Left renal pelvis (tissue), 4 donors: ENCODE measurements at regions not wholly inside any gene's neighbourhood (a gene's known extent, or its start where the extent isn't known, plus 50 kb on each side); places are given as distances from the start of the nearest gene placed in this dataset.

Source experiments
- DNase-seq, 4 donors: peaks; one replicate each; pipeline ENCODE4 v3.0.0-alpha.2; 2013; ENCODE audit warnings: low read depth in 4 of 4, low spot score in 3 of 4

GRCh38 chr4:13142191-13142590, 341.9 kb downstream of the RAB28 start:
- DNase-seq = no peak

DNA sequence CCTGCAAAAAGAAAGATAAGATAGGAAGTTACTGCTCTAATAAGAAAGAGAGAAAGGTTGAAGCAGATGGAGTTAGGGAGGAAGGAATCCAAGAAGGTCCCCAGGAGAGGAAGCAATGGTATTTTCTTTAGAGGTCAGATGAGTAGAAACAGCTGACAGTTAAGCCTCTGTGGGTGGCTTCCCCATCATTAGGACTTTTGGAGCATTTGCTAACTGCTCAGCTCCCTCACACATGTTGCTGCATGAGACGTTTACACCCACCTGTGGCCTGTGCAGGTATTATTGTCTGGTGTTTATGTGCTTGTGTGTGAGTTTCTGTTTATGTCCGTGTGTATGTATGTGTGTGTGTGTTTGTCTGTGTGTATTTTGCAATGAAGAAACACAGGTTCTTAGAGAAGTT, 346.8 kb downstream of the RAB28 start:
- DNase-seq = no peak

- no peak for DNase-seq
Measured at GRCh38 chr4:13133700-13134099, 350.4 kb downstream of the RAB28 start.

DNA sequence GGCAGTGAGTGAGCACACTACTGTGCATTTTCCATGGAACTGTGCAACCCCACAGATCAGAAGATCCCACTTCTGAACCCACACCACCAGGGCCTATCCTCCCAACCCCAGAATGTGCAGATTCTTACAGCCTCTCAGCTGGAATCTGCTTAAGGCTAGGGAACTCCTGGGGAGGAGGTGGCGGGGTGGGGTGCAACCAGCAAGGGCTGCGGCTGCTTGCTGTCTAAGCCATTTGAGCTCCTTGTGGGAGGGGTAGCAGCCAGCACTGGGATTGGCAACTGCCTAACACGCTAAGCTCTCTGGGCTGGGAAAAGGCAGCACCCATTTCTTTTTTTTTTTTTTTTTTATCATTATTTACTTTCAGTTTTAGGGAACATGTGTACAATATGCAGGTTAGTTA, 353.3 kb downstream of the RAB28 start:
- DNase-seq = no peak

DNA sequence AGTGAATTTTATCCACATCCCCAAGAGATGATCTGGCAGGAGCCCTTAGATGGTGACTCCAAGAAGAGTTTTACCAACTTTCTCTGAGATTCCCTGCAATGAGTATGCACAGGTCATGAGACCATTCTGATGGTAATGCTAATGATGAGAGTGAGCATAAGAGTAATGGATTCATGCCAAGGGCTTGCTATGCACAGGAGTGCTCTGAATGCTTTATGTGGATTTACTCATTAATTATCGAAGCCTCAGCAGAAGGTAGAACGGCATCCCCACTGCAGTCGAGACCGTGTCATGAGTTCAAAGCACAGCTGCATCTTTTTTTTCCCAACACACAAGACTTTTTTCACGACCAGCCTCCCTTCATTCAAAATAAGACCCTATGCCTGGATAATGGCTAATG, 355.0 kb downstream of the RAB28 start:
- DNase-seq = no peak

DNA sequence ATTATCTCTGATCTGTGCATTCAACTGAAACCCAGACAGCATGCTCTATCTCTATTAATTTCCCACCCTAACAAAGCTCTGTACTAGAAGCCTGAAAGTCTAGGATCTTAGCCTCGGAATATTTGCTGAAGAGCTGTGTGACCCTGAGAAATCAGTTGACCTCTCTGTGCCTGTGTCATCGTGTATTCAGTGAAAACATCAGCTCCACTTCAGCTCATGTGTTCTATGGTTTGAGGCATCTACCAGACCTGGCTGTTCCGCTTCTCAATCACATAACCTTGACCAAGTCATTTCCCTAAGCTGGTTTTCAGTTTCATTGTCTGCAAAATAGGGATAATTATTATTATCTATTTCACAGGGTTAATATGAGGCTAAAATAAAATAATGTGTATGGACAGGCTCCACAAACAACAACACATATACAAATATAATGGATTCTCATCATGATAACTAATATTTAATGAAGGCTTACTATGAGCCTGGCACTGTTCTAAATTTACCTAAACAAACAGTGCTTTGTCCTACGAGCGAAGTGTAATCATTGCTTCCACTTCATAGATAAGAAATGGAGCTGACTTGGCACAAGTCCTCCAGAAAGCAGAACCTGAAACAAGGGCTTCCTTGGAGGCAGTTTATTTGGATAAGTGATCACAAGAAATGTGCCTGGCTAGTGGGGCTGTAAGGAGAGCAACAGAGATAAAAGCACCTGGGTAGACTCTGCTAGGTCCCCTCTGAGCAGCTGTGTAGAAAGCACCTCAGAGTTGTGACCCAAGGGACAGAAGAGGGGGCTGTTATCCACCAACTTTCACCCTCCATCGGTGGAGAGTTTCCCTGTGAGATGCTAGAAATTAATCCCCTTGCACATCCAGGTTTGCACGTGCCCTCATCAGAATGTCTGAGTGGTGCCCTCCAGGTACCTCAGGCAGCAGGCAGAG, 356.9 kb downstream of the RAB28 start:
- DNase-seq = no peak

DNA sequence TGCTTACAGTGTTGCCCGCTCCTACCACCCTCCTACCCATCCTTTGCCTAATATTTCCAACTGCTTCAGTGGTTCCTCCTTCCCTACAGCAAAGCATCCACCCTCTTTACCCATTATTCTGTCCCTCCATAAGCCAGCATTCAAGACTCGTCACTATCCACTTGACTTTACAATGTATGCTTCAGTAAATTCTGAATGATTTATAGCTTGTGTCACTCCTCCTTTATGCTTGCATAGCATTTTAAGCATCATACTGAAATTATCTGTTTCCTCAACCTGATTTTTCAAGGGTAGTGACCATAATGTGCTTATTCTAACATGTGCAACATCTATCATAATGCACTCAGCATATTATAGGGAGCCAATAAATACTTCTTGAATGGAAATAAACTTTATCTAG, 365.5 kb downstream of the RAB28 start:
- DNase-seq = no peak

DNA sequence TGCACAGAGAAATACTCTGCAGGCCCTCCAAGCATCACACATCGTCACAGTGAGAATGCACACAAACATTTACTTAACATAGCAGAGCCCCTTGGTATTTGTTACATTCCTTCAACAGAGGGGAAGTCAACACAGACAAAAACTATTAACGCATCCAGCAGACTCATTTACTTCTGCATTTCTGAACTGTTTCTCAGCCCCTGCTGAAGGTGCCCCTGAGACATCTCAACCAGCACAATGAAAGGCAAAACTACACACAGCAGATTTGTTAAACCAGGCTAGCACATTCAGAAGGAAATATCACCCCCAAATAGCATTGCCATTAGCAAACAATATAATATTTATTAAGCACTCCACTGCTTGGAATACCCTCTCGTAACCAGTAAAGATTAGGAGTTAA, 367.0 kb downstream of the RAB28 start:
- no peak for DNase-seq

DNA sequence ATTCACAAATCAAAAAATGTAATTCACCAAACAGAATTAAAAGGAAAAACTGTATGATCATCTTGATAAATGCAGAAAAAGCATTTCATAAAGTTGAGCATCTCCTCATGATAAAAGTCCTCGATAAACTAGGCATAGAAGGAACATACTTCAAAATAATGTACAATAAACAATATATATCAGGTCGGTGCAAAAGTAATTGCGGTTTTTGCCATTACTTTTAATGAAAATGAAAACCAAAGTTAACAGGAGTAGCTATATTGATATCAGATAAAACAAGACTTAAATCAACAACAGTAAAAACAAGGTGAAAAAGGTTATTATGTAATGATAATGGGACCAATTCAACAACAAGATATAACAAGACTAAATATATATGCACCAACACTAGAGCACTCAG, 372.1 kb downstream of the RAB28 start:
- DNase-seq = no peak

DNA sequence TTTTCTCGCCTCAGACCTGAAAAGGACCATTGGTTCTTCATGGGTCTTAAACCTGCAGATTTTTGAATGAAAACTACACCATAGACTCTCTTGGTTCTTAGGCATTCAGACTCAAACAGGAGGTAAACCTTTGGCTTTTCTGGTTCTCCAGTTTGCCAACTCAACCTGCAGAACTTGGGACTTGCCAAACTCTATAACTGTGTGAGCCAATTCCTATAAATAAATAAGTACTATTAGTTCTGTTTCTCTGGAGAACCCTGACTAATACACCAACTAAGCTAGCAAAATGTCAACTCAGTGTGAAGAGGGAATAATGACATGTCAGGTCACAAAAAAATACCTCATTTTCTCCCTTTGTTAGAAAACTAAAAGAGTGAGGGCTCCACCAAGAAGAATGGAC, 374.6 kb downstream of the RAB28 start:
- DNase-seq = no peak

DNA sequence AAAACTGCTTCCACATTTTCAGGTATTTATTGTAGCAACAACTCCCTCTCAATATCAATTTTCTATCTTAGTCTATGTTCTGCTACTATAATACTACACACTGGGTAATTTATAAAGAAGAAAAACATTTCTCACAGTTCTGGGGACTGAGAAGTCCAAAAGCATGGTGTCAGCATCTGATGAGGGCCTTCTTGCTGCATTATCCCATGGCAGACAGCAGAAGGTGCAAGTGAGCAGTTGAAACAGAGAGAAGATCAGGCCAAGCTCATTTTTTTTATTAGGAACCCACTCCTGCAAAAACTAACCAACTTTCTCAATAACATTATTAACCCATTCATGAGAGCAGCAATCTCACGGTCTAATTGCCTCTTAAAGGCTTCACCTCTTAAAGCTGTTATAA, 376.0 kb downstream of the RAB28 start:
- DNase-seq = no peak

GRCh38 chr4:13103382-13104015, 380.6 kb downstream of the RAB28 start:
- DNase-seq = no peak

GRCh38 chr4:13102092-13102742, 381.9 kb downstream of the RAB28 start:
- no peak for DNase-seq

- DNase-seq = no peak
Measured at GRCh38 chr4:13097971-13098370, 386.2 kb downstream of the RAB28 start.

DNA sequence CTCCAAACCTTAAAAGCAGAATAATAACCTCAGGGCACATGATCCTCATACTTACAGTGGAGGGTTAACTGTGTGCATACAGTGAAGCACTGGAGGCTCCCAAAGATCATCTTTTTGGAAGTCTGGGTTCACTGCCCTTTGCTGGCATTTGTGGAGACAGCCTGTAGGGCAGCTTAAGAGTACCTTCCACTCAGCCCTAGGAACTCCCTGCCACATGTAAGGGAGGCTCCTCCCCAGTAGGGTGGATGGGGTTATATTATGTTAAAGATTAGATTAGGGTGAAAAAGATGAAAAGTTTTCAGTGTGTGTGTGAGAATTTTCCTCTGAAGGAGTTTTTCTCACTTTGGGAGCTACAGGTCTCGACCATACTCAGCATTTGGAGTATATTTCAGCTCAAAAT, 388.4 kb downstream of the RAB28 start:
- DNase-seq = no peak

- DNase-seq = no peak
Measured at GRCh38 chr4:13093170-13093569, 391.0 kb downstream of the RAB28 start.

DNA sequence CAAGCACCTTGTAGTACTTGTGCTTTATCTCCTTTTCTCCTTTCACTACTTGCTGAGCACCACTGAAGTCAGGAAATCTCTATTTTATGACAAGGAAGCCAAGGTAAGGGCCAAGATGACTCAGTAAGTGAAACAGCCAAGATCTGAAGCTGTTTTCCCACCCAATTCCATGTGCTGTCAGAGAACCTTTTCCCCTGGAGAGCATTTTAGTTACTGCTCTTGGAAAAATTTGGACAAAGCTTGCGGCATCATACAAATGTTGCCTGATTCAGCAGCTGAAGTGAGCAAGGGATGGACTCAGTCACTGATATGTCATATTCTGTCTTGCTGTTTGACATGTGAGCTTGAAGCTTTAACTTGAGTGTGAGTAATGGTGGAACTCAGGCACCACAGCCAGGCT, 391.4 kb downstream of the RAB28 start:
- no peak for DNase-seq

GRCh38 chr4:13089659-13089998, 394.5 kb downstream of the RAB28 start:
- no peak for DNase-seq

DNA sequence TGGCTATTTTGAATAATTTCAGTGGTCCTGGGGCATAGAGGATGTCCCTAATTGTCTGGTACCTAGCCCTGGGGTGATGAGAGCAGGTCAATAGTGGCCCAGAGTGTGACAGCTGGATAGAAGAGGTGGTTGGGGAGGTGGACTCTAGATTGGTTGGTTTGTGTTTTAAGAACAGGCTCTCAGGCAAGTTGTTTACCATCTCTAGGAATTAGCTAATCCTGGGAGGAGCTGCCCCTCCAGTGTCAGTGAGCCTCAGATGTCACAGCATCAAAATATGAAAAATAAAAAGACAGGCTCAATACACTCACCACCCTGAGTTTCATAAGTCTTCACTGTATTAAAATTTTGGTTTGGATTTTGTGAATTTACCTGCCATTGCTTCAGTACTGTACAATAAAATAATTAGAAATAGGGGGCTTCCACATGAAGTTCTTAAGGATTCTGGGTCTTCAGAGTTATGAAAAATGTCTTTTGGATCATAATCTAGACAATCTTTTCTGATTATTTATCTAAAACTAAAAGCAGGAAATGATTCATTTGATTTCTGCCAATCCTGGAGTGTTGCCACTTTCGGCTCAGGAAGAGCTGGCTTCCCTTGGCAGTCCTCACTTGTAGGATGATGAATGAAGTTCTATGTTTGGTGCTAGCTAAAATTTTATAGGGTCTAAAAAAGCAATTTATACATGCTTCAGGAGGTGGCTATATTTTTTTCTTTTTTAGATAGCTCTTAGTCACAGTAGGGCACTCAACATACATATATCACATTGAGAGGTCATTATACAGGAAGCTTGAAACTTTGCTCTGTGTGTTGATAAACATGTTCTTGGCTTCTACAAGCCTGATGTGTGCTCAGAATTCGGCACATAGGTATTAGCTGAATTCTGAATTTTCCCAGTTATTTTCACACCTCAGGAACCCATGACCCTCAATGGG, 395.1 kb downstream of the RAB28 start:
- DNase-seq = no peak

DNA sequence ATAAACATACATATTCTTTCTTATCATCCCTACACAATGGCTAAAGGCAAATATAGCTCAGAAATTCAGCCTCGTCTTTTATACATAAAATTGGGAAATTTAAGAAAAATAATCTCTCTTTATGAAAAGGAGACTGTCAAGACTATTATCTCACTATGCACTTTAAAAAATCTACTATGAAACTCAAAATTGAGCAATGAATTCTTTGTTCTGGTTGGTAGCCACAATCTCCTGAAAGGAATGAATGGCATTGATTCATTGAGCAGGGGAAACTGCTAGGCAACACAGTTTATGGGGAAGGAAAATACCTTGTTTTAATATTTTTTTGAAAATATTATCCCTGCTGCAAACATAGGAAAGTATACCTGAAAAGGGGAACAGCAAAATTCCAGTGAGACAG, 397.1 kb downstream of the RAB28 start:
- DNase-seq = no peak

DNA sequence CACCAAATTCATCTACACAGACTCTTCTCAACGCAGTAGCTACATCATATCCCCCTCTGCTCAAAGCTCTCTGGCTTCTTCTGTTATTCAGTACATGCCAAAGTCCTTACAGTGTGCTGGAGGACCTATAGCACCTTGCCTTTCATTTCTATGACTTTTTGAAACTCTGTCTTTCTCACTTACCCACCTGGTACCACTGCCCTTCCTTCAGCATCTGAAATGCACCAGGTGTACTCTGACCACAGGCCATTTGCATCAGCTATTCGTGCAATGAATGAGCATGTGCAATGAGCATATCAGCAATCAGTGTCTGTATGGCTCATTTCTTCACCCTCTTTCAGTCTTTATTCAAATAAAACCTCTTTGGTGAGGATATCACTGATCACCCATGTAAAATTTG, 399.9 kb downstream of the RAB28 start:
- no peak for DNase-seq
